Astrocyte of the cerebellum (primary cell): ENCODE measurements at regions not wholly inside any gene's neighbourhood (a gene's known extent, or its start where the extent isn't known, plus 50 kb on each side); places are given as distances from the start of the nearest gene placed in this dataset.
A peak's percentile ranks its signal among the peaks of the same experiment; 100 is the strongest.
"Not testable (repeated sequence)": the region's sequence is repeated elsewhere in the genome, so short reads cannot be mapped to it uniquely, and the experiment has no call there.

Source experiments
- DNase-seq: peaks from one replicate; pipeline ENCODE4 v3.0.0-alpha.2; 2011; ENCODE audit warnings: low read depth
- H3K4me3 ChIP-seq: 2 replicates; pipeline ENCODE4 v1.5.1; 2011; ENCODE audit warnings: mild to moderate bottlenecking, low read depth, low read length, moderate library complexity
- CTCF ChIP-seq: IDR thresholded peaks from 2 replicates; pipeline ENCODE4 v1.5.1; 2012; ENCODE audit warnings: low read length, low read depth, moderate library complexity, mild to moderate bottlenecking; ENCODE audit errors: missing control alignments
- in situ Hi-C: cut with HindIII; loops from 2 replicates; pipeline ENCODE4 v1.10.0; 2017; ENCODE audit warnings: low sequenced_read_pairs

GRCh38 chr3:145904138-145904537 lies 256.8 kb downstream of the PLOD2 start:
- no peak for TF ChIP-seq CTCF
- no peak for DNase-seq
- in situ Hi-C loops, result no loop called here
- no peak overlapping the region for H3K4me3 ChIP-seq

- TF ChIP-seq CTCF, result no peak
- H3K4me3 ChIP-seq, result no peak overlapping the region
- in situ Hi-C loops, result no loop called here
- DNase-seq, result no peak
These were observed 254.7 kb downstream of the PLOD2 start for GRCh38 chr3:145906301-145906700.

GRCh38 chr3:145906755-145907154 lies 254.2 kb downstream of the PLOD2 start:
- no peak for TF ChIP-seq CTCF
- DNase-seq, result no peak
- in situ Hi-C loops, result no loop called here
- H3K4me3 ChIP-seq, result no peak overlapping the region

GRCh38 chr3:145911016-145911415 lies 250.0 kb downstream of the PLOD2 start:
- H3K4me3 ChIP-seq, result no peak overlapping the region
- no peak for TF ChIP-seq CTCF
- DNase-seq, result no peak
- in situ Hi-C loops, result no loop called here

GRCh38 chr3:145915787-145916186 lies 245.2 kb downstream of the PLOD2 start:
- no peak for DNase-seq
- no peak overlapping the region for H3K4me3 ChIP-seq
- in situ Hi-C loops, result no loop called here
- TF ChIP-seq CTCF, result peak; percentile 6

GRCh38 chr3:145927736-145928135 lies 233.2 kb downstream of the PLOD2 start:
- DNase-seq, in situ Hi-C loops, H3K4me3 ChIP-seq: not testable (repeated sequence)

GRCh38 chr3:145936971-145937370 lies 224.0 kb downstream of the PLOD2 start:
- H3K4me3 ChIP-seq, result no peak overlapping the region
- no peak for DNase-seq
- in situ Hi-C loops, result no loop called here
- no peak for TF ChIP-seq CTCF
